ENCODE measurements at regions not wholly inside any gene's neighbourhood (a gene's known extent, or its start where the extent isn't known, plus 50 kb on each side); places are given as distances from the start of the nearest gene placed in this dataset.
A peak's percentile ranks its signal among the peaks of the same experiment; 100 is the strongest.

- 95% methylated on average over 2 of the region's 2 CpGs for WGBS (ENCODE audit: insufficient coverage)
- H3K9me3 ChIP-seq (ENCODE audit: control insufficient read depth, insufficient read depth, low read length): no peaks in the 10 kb centered on the region
- no peak overlapping the region for H3K4me3 Mint-ChIP-seq
- intact Hi-C loops (cut with micrococcal nuclease): no loop called here
- no peak for ATAC-seq
- no peak overlapping the region for H3K4me3 ChIP-seq (ENCODE audit: low read length)
- TF ChIP-seq, protein P1, sequence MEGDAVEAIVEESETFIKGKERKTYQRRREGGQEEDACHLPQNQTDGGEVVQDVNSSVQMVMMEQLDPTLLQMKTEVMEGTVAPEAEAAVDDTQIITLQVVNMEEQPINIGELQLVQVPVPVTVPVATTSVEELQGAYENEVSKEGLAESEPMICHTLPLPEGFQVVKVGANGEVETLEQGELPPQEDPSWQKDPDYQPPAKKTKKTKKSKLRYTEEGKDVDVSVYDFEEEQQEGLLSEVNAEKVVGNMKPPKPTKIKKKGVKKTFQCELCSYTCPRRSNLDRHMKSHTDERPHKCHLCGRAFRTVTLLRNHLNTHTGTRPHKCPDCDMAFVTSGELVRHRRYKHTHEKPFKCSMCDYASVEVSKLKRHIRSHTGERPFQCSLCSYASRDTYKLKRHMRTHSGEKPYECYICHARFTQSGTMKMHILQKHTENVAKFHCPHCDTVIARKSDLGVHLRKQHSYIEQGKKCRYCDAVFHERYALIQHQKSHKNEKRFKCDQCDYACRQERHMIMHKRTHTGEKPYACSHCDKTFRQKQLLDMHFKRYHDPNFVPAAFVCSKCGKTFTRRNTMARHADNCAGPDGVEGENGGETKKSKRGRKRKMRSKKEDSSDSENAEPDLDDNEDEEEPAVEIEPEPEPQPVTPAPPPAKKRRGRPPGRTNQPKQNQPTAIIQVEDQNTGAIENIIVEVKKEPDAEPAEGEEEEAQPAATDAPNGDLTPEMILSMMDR (IDR thresholded peaks at IDR 0.05): no peak
- H3K27me3 ChIP-seq (ENCODE audit: control insufficient read depth, insufficient read depth, low read length): no peaks in the 10 kb centered on the region
- no peak overlapping the region for H3K27ac Mint-ChIP-seq
- no peaks in the 10 kb centered on the region for H3K4me1 ChIP-seq (ENCODE audit: control insufficient read depth, insufficient read depth, low read length)
- peaks cover 0 to 6% of the 10 kb centered on the region in 2 donors for H3K27me3 Mint-ChIP-seq (ENCODE audit: low read depth in 2 of 2)
- H3K9me3 Mint-ChIP-seq: peaks cover 2 to 3% of the 10 kb centered on the region in 2 donors
- DNase-seq: no peak
- no peak overlapping the region for H3K27ac ChIP-seq (ENCODE audit: low read length)
- no peaks in the 10 kb centered on the region for H3K4me1 Mint-ChIP-seq
- no peaks in the 10 kb centered on the region for H3K36me3 ChIP-seq (ENCODE audit: control insufficient read depth, insufficient read depth, low read length)
- H3K36me3 Mint-ChIP-seq: no peaks in the 10 kb centered on the region
Observed at GRCh38 chr12:58435647-58436046, 484.7 kb downstream of the LRIG3 start.

DNA sequence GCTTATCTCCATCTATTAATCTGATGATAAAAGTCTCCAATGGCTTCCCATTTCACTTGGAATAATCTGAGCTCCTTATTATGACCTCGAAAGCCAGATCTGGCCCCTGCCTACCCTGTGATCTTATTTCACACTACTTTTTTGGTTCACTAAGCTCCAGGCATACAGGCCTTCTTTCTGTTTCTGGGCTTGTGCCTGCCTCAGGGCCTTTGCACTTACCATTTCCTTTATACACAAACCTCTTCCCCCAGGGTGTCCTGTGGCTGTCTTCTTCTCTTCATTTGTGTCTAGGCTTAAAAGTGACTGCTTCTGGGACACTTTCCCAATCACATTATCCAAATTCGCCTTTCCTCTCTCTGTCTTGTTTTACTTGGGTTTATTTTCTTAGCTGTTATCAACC, 478.8 kb downstream of the LRIG3 start:
- TF ChIP-seq, protein P1 (IDR thresholded peaks at IDR 0.05): no peak
- no peaks in the 10 kb centered on the region for H3K27me3 ChIP-seq (ENCODE audit: control insufficient read depth, insufficient read depth, low read length)
- 77% methylated on average over 1 of the region's 2 CpGs for WGBS (ENCODE audit: insufficient coverage)

GRCh38 chr12:58443273-58443980, 476.9 kb downstream of the LRIG3 start:
- Histone ChIP-seq H3K4me1 (ENCODE audit: control insufficient read depth, insufficient read depth, low read length) (no peaks in the 10 kb centered on the region), H3K27me3 (ENCODE audit: control insufficient read depth, insufficient read depth, low read length) (no peaks in the 10 kb centered on the region), H3K4me3 (ENCODE audit: low read length) (no peak overlapping the region), H3K9me3 (ENCODE audit: control insufficient read depth, insufficient read depth, low read length) (no peaks in the 10 kb centered on the region), H3K27ac (ENCODE audit: low read length) (no peak overlapping the region), H3K36me3 (ENCODE audit: control insufficient read depth, insufficient read depth, low read length) (no peaks in the 10 kb centered on the region)
- H3K36me3 Mint-ChIP-seq: no peaks in the 10 kb centered on the region
- no peak overlapping the region for H3K27ac Mint-ChIP-seq
- TF ChIP-seq, protein P1 (IDR thresholded peaks at IDR 0.05): no peak
- ATAC-seq (no peak), DNase-seq (peak in 1 of 2 donors; percentile 21)
- intact Hi-C loops (cut with micrococcal nuclease): no loop called here
- no peak overlapping the region for H3K4me3 Mint-ChIP-seq
- peaks cover 0 to 6% of the 10 kb centered on the region in 2 donors for H3K27me3 Mint-ChIP-seq (ENCODE audit: low read depth in 2 of 2)
- no peaks in the 10 kb centered on the region for H3K4me1 Mint-ChIP-seq
- H3K9me3 Mint-ChIP-seq: peaks cover 0 to 2% of the 10 kb centered on the region in 2 donors

More for the DNA sequence above, 478.8 kb downstream of the LRIG3 start:
- H3K9me3 ChIP-seq (ENCODE audit: control insufficient read depth, insufficient read depth, low read length): no peaks in the 10 kb centered on the region
- Mint-ChIP-seq H3K4me1 (no peaks in the 10 kb centered on the region), H3K4me3 (no peak overlapping the region), H3K27me3 (ENCODE audit: low read depth in 2 of 2) (no peaks in the 10 kb centered on the region), H3K27ac (no peak overlapping the region), H3K9me3 (peaks cover 0 to 2% of the 10 kb centered on the region in 2 donors), H3K36me3 (no peaks in the 10 kb centered on the region)
- H3K27ac ChIP-seq (ENCODE audit: low read length): no peak overlapping the region
- no peaks in the 10 kb centered on the region for H3K4me1 ChIP-seq (ENCODE audit: control insufficient read depth, insufficient read depth, low read length)
- no peak overlapping the region for H3K4me3 ChIP-seq (ENCODE audit: low read length)
- ATAC-seq (no peak), DNase-seq (no peak)
- H3K36me3 ChIP-seq (ENCODE audit: control insufficient read depth, insufficient read depth, low read length): no peaks in the 10 kb centered on the region
- intact Hi-C loops (cut with micrococcal nuclease): no loop called here

- ATAC-seq: no peak
Observed at GRCh38 chr12:58443981-58444371, 476.3 kb downstream of the LRIG3 start.

More at GRCh38 chr12:58443981-58444371, 476.3 kb downstream of the LRIG3 start:
- no peaks in the 10 kb centered on the region for H3K4me1 Mint-ChIP-seq
- Histone ChIP-seq H3K27me3 (ENCODE audit: control insufficient read depth, insufficient read depth, low read length) (no peaks in the 10 kb centered on the region), H3K4me3 (ENCODE audit: low read length) (no peak overlapping the region), H3K36me3 (ENCODE audit: control insufficient read depth, insufficient read depth, low read length) (no peaks in the 10 kb centered on the region), H3K9me3 (ENCODE audit: control insufficient read depth, insufficient read depth, low read length) (no peaks in the 10 kb centered on the region), H3K27ac (ENCODE audit: low read length) (no peak overlapping the region), H3K4me1 (ENCODE audit: control insufficient read depth, insufficient read depth, low read length) (no peaks in the 10 kb centered on the region)
- no peaks in the 10 kb centered on the region for H3K36me3 Mint-ChIP-seq
- intact Hi-C loops (cut with micrococcal nuclease): no loop called here
- peaks cover 0 to 2% of the 10 kb centered on the region in 2 donors for H3K9me3 Mint-ChIP-seq
- DNase-seq: no peak
- H3K27me3 Mint-ChIP-seq (ENCODE audit: low read depth in 2 of 2): peaks cover 0 to 6% of the 10 kb centered on the region in 2 donors
- TF ChIP-seq, protein P1 (IDR thresholded peaks at IDR 0.05): no peak
- no peak overlapping the region for H3K4me3 Mint-ChIP-seq
- 97% methylated on average over 8 of the region's 8 CpGs for WGBS (ENCODE audit: insufficient coverage)
- no peak overlapping the region for H3K27ac Mint-ChIP-seq

All from natural killer cell (primary cell).